Transverse colon (tissue), 4 donors: ENCODE measurements at regions not wholly inside any gene's neighbourhood (a gene's known extent, or its start where the extent isn't known, plus 50 kb on each side); places are given as distances from the start of the nearest gene placed in this dataset.

Source experiments
- EP300 ChIP-seq: sonication (generic); formaldehyde crosslinking; IDR thresholded peaks from one replicate; pipeline ENCODE4 v1.6.1; 2017; ENCODE audit warnings: antibody characterized with exemption, low read depth
- POLR2A ChIP-seq: fragments of 450-650 bp; IDR thresholded peaks from one replicate; pipeline ENCODE4 v1.6.1; 2016; ENCODE audit warnings: antibody characterized with exemption, mild to moderate bottlenecking, moderate library complexity
- POLR2AphosphoS5 ChIP-seq, 3 donors: sonication (generic); formaldehyde crosslinking; IDR thresholded peaks; one replicate each; pipeline ENCODE4 v1.6.1; 2016; ENCODE audit warnings: antibody characterized with exemption in 3 of 3
- TF ChIP-seq, protein P1 (sequence below), 5 experiments: fragments of 200-600 bp in 3 of 5; fragments of 450-650 bp in 2 of 5; sonication (generic) in 3 of 5; IDR thresholded peaks; 1 replicate in 2 of 5; 2 replicates in 3 of 5; pipeline ENCODE4 v1.5.1; 2016 to 2017; ENCODE audit warnings: antibody characterized with exemption in 5 of 5, inconsistent platforms in 3 of 5, mild to moderate bottlenecking in 2 of 5, moderate library complexity in 1 of 5

GRCh38 chr16:72266836-72267235 lies 94.9 kb upstream of the PMFBP1 start:
- TF ChIP-seq, protein P1, sequence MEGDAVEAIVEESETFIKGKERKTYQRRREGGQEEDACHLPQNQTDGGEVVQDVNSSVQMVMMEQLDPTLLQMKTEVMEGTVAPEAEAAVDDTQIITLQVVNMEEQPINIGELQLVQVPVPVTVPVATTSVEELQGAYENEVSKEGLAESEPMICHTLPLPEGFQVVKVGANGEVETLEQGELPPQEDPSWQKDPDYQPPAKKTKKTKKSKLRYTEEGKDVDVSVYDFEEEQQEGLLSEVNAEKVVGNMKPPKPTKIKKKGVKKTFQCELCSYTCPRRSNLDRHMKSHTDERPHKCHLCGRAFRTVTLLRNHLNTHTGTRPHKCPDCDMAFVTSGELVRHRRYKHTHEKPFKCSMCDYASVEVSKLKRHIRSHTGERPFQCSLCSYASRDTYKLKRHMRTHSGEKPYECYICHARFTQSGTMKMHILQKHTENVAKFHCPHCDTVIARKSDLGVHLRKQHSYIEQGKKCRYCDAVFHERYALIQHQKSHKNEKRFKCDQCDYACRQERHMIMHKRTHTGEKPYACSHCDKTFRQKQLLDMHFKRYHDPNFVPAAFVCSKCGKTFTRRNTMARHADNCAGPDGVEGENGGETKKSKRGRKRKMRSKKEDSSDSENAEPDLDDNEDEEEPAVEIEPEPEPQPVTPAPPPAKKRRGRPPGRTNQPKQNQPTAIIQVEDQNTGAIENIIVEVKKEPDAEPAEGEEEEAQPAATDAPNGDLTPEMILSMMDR (IDR thresholded peaks at IDR 0.05): no peak
- TF ChIP-seq EP300: no peak
- TF ChIP-seq POLR2A: no peak
- no peak for TF ChIP-seq POLR2AphosphoS5 (IDR thresholded peaks at IDR 0.05)
